IMR-90 (cell line): ENCODE measurements at regions not wholly inside any gene's neighbourhood (a gene's known extent, or its start where the extent isn't known, plus 50 kb on each side); places are given as distances from the start of the nearest gene placed in this dataset.

Experiments used
- ATAC-seq: fragments of 200-7000 bp; cut with Tn5 transposase; 2 replicates; pipeline ENCODE4 v1.9.1; 2020; ENCODE audit warnings: low read depth, mild to moderate bottlenecking, moderate library complexity
- BruUV-seq: library from RNA; stranded (reverse); fragments of 400-500 nt; replicated peaks from 2 replicates; lab custom pipeline; 2021; lab: Mats Ljungman, UMichigan
- CTCF ChIA-PET: fragments of 300-600 bp; formaldehyde crosslinking; extraction: SDS; loops from one replicate; lab custom pipeline; 2021; ENCODE audit warnings: antibody characterized with exemption; lab: Yijun Ruan, JAX
- POLR2A ChIA-PET: fragments of 300-600 bp; sonication (Branson Sonifier 250); formaldehyde crosslinking; loops from one replicate; lab custom pipeline; 2022; ENCODE audit warnings: antibody characterized with exemption; ENCODE audit not compliant: unreplicated experiment; lab: Charles Lee
- DNase-seq: peaks from one replicate; pipeline ENCODE4 v3.0.0; 2013
- H2AFZ ChIP-seq: replicated peaks from 2 replicates; pipeline ENCODE3; 2013; ENCODE audit warnings: low read length, mild to moderate bottlenecking; ENCODE audit not compliant: poor library complexity
- H2AK5ac ChIP-seq: 2 replicates; pipeline ENCODE4 v1.6.1; 2013; ENCODE audit warnings: low read depth, low read length, inconsistent platforms
- H2AK9ac ChIP-seq: replicated peaks from 2 replicates; pipeline ENCODE3; 2013; ENCODE audit warnings: mild to moderate bottlenecking, low read depth, low read length, moderate library complexity; ENCODE audit not compliant: poor library complexity
- H2BK120ac ChIP-seq: 2 replicates; pipeline ENCODE4 v1.6.1; 2013; ENCODE audit warnings: low read depth, low read length, inconsistent platforms
- H2BK15ac ChIP-seq: 3 replicates; pipeline ENCODE4 v1.6.1; 2013; ENCODE audit warnings: low read depth, low read length, inconsistent platforms
- H2BK20ac ChIP-seq: 2 replicates; pipeline ENCODE4 v1.6.1; 2013; ENCODE audit warnings: low read depth, mild to moderate bottlenecking, inconsistent platforms, low read length, moderate library complexity
- H2BK5ac ChIP-seq: 2 replicates; pipeline ENCODE4 v1.6.1; 2013; ENCODE audit warnings: mild to moderate bottlenecking, low read depth, low read length, inconsistent platforms; ENCODE audit not compliant: poor library complexity, severe bottlenecking
- H3K14ac ChIP-seq: replicated peaks from 2 replicates; pipeline ENCODE4 v1.6.1; 2013; ENCODE audit warnings: low read depth, low read length, inconsistent platforms
- H3K18ac ChIP-seq: 2 replicates; pipeline ENCODE4 v1.6.1; 2013; ENCODE audit warnings: low read depth, low read length, control low read depth
- H3K23ac ChIP-seq: 2 replicates; pipeline ENCODE4 v1.6.1; 2013; ENCODE audit warnings: low read depth, low read length, inconsistent platforms
- H3K27ac ChIP-seq: 2 replicates; pipeline ENCODE4 v1.5.1; 2013; ENCODE audit warnings: mild to moderate bottlenecking, control low read depth, low read length; ENCODE audit not compliant: insufficient read depth
- H3K27me3 ChIP-seq: 2 replicates; pipeline ENCODE4 v1.6.1; 2013; ENCODE audit warnings: low read length; ENCODE audit not compliant: control insufficient read depth, insufficient read depth
- H3K36me3 ChIP-seq: 2 replicates; pipeline ENCODE4 v1.6.1; 2013; ENCODE audit warnings: low read length, mixed read lengths; ENCODE audit not compliant: control insufficient read depth, insufficient read depth
- H3K4ac ChIP-seq: 2 replicates; pipeline ENCODE4 v1.6.1; 2013; ENCODE audit warnings: low read depth, low read length, inconsistent platforms
- H3K4me1 ChIP-seq: 2 replicates; pipeline ENCODE4 v1.6.1; 2013; ENCODE audit warnings: low read length, mixed read lengths; ENCODE audit not compliant: control insufficient read depth, insufficient read depth
- H3K4me2 ChIP-seq: 2 replicates; pipeline ENCODE4 v1.6.1; 2013; ENCODE audit warnings: low read depth, mild to moderate bottlenecking, control low read depth, low read length, moderate library complexity
- H3K4me3 ChIP-seq: 2 replicates; pipeline ENCODE4 v1.5.1; 2013; ENCODE audit warnings: low read depth, mild to moderate bottlenecking, control low read depth, low read length, moderate library complexity; ENCODE audit not compliant: insufficient read depth
- H3K56ac ChIP-seq: 2 replicates; pipeline ENCODE4 v1.6.1; 2013; ENCODE audit warnings: low read length, inconsistent platforms; ENCODE audit not compliant: insufficient read depth; ENCODE audit errors: extremely low read depth
- H3K79me1 ChIP-seq, 2 experiments: 2 replicates each; pipeline ENCODE4 v1.6.1; 2013; ENCODE audit warnings: low read length in 2 of 2, inconsistent platforms in 1 of 2, low read depth in 1 of 2
- H3K9ac ChIP-seq: 2 replicates; pipeline ENCODE4 v1.6.1; 2013; ENCODE audit warnings: low read depth, low read length, control low read depth
- H3K9me1 ChIP-seq: 2 replicates; pipeline ENCODE4 v1.6.1; 2013; ENCODE audit warnings: low read length, inconsistent platforms; ENCODE audit not compliant: insufficient read depth
- H3K9me3 ChIP-seq: 2 replicates; pipeline ENCODE4 v1.6.1; 2013; ENCODE audit warnings: low read length; ENCODE audit not compliant: control insufficient read depth, insufficient read depth
- H4K20me1 ChIP-seq: 2 replicates; pipeline ENCODE4 v1.6.1; 2013; ENCODE audit warnings: low read length, inconsistent platforms; ENCODE audit not compliant: insufficient read depth
- H4K5ac ChIP-seq: 2 replicates; pipeline ENCODE4 v1.6.1; 2013; ENCODE audit warnings: mild to moderate bottlenecking, low read depth, low read length, control low read depth
- H4K8ac ChIP-seq, 2 experiments: 2 replicates each; pipeline ENCODE4 v1.6.1; 2013; ENCODE audit warnings: low read depth in 2 of 2, low read length in 2 of 2, control low read depth in 1 of 2, inconsistent platforms in 1 of 2
- H4K91ac ChIP-seq: 2 replicates; pipeline ENCODE4 v1.6.1; 2013; ENCODE audit warnings: low read depth, low read length, inconsistent platforms; ENCODE audit not compliant: insufficient read depth
- BHLHE40 ChIP-seq: fragments of 150-350 bp; IDR thresholded peaks from 2 replicates; pipeline ENCODE4 v1.6.1; 2016; ENCODE audit warnings: mild to moderate bottlenecking, low read depth, low read length
- CHD1 ChIP-seq: IDR thresholded peaks from 2 replicates; pipeline ENCODE4 v1.6.1; 2012; ENCODE audit warnings: low read depth, low read length, improper control_type of control experiment
- FOS ChIP-seq: fragments of 150-350 bp; IDR thresholded peaks from 2 replicates; pipeline ENCODE4 v1.6.1; 2016; ENCODE audit warnings: low read depth, low read length
- MAFK ChIP-seq: IDR thresholded peaks from 2 replicates; pipeline ENCODE4 v1.6.1; 2012; ENCODE audit warnings: low read depth, low read length, improper control_type of control experiment
- MAZ ChIP-seq: IDR thresholded peaks from 2 replicates; pipeline ENCODE4 v1.6.1; 2012; ENCODE audit warnings: low read depth, mild to moderate bottlenecking, low read length, improper control_type of control experiment, moderate library complexity, borderline replicate concordance
- NFE2L2 ChIP-seq: fragments of 150-350 bp; IDR thresholded peaks from 2 replicates; pipeline ENCODE4 v1.6.1; 2016; ENCODE audit warnings: low read depth, mild to moderate bottlenecking, low read length
- RAD21 ChIP-seq: IDR thresholded peaks from 2 replicates; pipeline ENCODE4 v1.6.1; 2012; ENCODE audit warnings: low read length, improper control_type of control experiment
- RCOR1 ChIP-seq: IDR thresholded peaks from 2 replicates; pipeline ENCODE4 v1.6.1; 2012; ENCODE audit warnings: mild to moderate bottlenecking, low read length, improper control_type of control experiment; ENCODE audit not compliant: insufficient replicate concordance
- RFX5 ChIP-seq: IDR thresholded peaks from 2 replicates; pipeline ENCODE4 v1.8.0; 2012; ENCODE audit warnings: low read depth, mild to moderate bottlenecking, low read length, moderate library complexity
- SMC3 ChIP-seq: fragments of 150-350 bp; IDR thresholded peaks from 2 replicates; pipeline ENCODE4 v1.6.1; 2016; ENCODE audit warnings: low read depth, mild to moderate bottlenecking, antibody characterized with exemption, low read length, moderate library complexity
- WGBS, 2 experiments: methylation state at CpG; one replicate each; pipeline versions ENCODE4 v1.1.5 to v1.1.7; 2013; ENCODE audit warnings: missing lambda C conversion rate in 2 of 2; ENCODE audit not compliant: insufficient read length in 1 of 2; ENCODE audit errors: extremely low coverage in 2 of 2; 5-methylcytosine and 5-hydroxymethylcytosine counted together
- dilution Hi-C: fragments of 300-500 bp; cut with HindIII; formaldehyde crosslinking; loops from one replicate; pipeline ENCODE4 v1.14.3; 2018; ENCODE audit warnings: low sequenced_read_pairs; ENCODE audit not compliant: unreplicated experiment
- in situ Hi-C: fragments of 300-500 bp; cut with MboI; formaldehyde crosslinking; loops from 3 replicates; pipeline ENCODE4 v1.14.3; 2019; ENCODE audit warnings: low sequenced_read_pairs, inconsistent platforms, mixed read lengths
- intact Hi-C: fragments of 100-400 bp; cut with micrococcal nuclease; formaldehyde crosslinking; loops from 2 replicates; pipeline ENCODE4 v1.10.0; 2022
- TF ChIP-seq, protein P1 (sequence below): fragments of 150-350 bp; IDR thresholded peaks from 2 replicates; pipeline ENCODE4 v1.6.1; 2016; ENCODE audit warnings: low read depth, mild to moderate bottlenecking, low read length, moderate library complexity, borderline replicate concordance
- TF ChIP-seq, protein P2 (sequence below): fragments of 150-350 bp; IDR thresholded peaks from 2 replicates; pipeline ENCODE4 v1.6.1; 2017; ENCODE audit warnings: mild to moderate bottlenecking, antibody characterized with exemption, low read length, low read depth

DNA sequence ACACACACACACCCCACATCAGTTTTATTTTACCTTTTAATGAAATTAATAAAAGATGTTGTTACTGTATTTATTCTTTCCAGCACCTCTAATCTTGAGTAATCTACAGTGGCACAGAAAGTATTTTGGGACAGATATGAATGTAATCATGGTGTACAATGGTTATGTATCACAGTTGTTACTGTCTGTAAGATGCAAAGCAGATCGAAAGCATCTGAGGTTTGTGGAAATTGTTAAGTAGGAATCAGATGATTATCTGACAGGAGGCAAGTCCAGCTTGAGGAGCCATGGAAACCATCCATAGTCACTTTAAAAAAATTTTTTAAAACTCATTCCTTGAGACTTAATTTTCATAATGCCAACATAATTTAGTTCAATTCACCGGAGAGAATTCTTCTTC lies 636.3 kb upstream of the MARCKS start:
- Histone ChIP-seq H3K9me3 (no peaks in the 10 kb centered on the region), H3K56ac (no peak overlapping the region), H3K36me3 (no peaks in the 10 kb centered on the region), H4K20me1 (no peaks in the 10 kb centered on the region), H3K23ac (no peak overlapping the region), H2BK20ac (no peak overlapping the region), H2AFZ (no peak overlapping the region), H4K91ac (no peak overlapping the region), H3K4me1 (no peaks in the 10 kb centered on the region), H4K8ac (no peak overlapping the region), H3K9me1 (no peaks in the 10 kb centered on the region), H3K79me1 (no peaks in the 10 kb centered on the region), H2BK120ac (no peak overlapping the region), H2BK5ac (no peak overlapping the region), H3K27ac (no peak overlapping the region), H3K27me3 (no peaks in the 10 kb centered on the region), H3K4ac (no peak overlapping the region), H4K5ac (no peak overlapping the region), H3K18ac (no peak overlapping the region), H2AK5ac (no peak overlapping the region), H2BK15ac (no peak overlapping the region), H3K4me2 (no peak overlapping the region), H3K9ac (no peak overlapping the region), H2AK9ac (no peak overlapping the region), H3K14ac (no peak overlapping the region; the same call in 1 of the 2 replicates), H3K4me3 (no peak overlapping the region)
- in situ Hi-C loops = no loop called here
- no peak for TF ChIP-seq SMC3
- no peak for TF ChIP-seq CHD1
- TF ChIP-seq, protein P1, sequence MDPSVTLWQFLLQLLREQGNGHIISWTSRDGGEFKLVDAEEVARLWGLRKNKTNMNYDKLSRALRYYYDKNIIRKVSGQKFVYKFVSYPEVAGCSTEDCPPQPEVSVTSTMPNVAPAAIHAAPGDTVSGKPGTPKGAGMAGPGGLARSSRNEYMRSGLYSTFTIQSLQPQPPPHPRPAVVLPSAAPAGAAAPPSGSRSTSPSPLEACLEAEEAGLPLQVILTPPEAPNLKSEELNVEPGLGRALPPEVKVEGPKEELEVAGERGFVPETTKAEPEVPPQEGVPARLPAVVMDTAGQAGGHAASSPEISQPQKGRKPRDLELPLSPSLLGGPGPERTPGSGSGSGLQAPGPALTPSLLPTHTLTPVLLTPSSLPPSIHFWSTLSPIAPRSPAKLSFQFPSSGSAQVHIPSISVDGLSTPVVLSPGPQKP = no peak
- no peak for TF ChIP-seq MAZ
- TF ChIP-seq NFE2L2 = no peak
- TF ChIP-seq MAFK = no peak
- no peak for TF ChIP-seq RCOR1
- TF ChIP-seq RAD21 = no peak
- TF ChIP-seq BHLHE40 = no peak
- no peak for TF ChIP-seq RFX5
- no peak for TF ChIP-seq FOS
- TF ChIP-seq, protein P2, sequence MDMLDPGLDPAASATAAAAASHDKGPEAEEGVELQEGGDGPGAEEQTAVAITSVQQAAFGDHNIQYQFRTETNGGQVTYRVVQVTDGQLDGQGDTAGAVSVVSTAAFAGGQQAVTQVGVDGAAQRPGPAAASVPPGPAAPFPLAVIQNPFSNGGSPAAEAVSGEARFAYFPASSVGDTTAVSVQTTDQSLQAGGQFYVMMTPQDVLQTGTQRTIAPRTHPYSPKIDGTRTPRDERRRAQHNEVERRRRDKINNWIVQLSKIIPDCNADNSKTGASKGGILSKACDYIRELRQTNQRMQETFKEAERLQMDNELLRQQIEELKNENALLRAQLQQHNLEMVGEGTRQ = no peak
- no CpG with 5 or more reads among the region's 2 CpGs for WGBS, 2 experiments
- BruUV-seq = no TSS peak
- intact Hi-C loops = no loop called here
- ATAC-seq (no peak), DNase-seq (no peak)
- CTCF ChIA-PET = interaction anchor here (0.6 kb wide), 1 partner anchor 100 kb away, joined by 3 read pairs; no protein-coding TSS in a partner anchor
- dilution Hi-C loops = no loop called here
- POLR2A ChIA-PET = no interaction called here
